Fibroblast of mammary gland (primary cell): ENCODE measurements at regions not wholly inside any gene's neighbourhood (a gene's known extent, or its start where the extent isn't known, plus 50 kb on each side); places are given as distances from the start of the nearest gene placed in this dataset.
"Not testable (repeated sequence)": the region's sequence is repeated elsewhere in the genome, so short reads cannot be mapped to it uniquely, and the experiment has no call there.

Experiments used
- DNase-seq: peaks from one replicate; pipeline ENCODE4 v3.0.0-alpha.2; 2010; ENCODE audit warnings: low read depth
- H3K4me3 ChIP-seq: 2 replicates; pipeline ENCODE4 v1.5.1; 2011; ENCODE audit warnings: low read depth, mild to moderate bottlenecking, low read length, moderate library complexity; ENCODE audit not compliant: control insufficient read depth
- TF ChIP-seq, protein P1 (sequence below): conservative IDR thresholded peaks from 2 replicates; pipeline ENCODE4 v1.5.1; 2011; ENCODE audit warnings: low read depth, low read length, inconsistent platforms; ENCODE audit not compliant: control insufficient read depth, insufficient read depth

DNA sequence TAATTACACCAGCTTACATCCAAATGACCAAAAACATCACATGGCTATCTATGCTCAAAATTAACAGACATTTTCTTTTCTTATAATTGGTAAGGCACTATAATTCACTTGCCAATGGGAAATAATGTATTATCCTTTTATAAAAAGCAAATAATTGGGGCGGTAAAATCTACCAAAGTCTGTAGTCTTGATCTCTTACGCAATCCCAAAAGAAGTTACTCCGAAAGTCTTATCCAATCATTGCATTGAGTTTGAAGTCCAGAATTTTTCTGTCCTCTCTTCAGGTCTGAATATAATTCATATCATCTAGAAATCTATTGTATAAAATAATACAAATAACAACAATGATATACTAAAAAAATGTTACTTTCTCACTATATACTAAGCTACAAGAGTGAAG lies 273.3 kb upstream of the CADM2 start:
- H3K4me3 ChIP-seq: no peak overlapping the region
- DNase-seq: no peak
- TF ChIP-seq, protein P1, sequence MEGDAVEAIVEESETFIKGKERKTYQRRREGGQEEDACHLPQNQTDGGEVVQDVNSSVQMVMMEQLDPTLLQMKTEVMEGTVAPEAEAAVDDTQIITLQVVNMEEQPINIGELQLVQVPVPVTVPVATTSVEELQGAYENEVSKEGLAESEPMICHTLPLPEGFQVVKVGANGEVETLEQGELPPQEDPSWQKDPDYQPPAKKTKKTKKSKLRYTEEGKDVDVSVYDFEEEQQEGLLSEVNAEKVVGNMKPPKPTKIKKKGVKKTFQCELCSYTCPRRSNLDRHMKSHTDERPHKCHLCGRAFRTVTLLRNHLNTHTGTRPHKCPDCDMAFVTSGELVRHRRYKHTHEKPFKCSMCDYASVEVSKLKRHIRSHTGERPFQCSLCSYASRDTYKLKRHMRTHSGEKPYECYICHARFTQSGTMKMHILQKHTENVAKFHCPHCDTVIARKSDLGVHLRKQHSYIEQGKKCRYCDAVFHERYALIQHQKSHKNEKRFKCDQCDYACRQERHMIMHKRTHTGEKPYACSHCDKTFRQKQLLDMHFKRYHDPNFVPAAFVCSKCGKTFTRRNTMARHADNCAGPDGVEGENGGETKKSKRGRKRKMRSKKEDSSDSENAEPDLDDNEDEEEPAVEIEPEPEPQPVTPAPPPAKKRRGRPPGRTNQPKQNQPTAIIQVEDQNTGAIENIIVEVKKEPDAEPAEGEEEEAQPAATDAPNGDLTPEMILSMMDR: no peak

DNA sequence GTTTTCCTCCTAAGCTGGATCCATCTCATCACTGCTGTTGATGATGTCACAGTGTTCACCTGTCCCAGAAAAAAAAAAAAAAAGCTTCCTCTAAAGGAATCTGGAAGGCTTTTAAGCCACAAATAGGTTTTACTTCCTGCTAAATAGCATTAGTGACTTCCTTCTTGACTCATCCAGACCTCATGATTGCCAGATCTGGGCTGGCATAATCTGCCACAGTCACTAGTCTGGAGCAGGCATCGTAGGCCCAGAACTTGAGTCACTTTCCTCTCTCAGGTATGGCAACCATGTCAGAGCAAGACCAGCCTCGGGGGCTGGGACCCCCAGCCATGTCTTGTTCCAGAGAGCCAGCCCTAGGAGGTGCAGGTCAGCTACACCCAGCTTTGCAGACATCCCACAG lies 266.5 kb upstream of the CADM2 start:
- H3K4me3 ChIP-seq: no peak overlapping the region
- TF ChIP-seq, protein P1: no peak
- no peak for DNase-seq

DNA sequence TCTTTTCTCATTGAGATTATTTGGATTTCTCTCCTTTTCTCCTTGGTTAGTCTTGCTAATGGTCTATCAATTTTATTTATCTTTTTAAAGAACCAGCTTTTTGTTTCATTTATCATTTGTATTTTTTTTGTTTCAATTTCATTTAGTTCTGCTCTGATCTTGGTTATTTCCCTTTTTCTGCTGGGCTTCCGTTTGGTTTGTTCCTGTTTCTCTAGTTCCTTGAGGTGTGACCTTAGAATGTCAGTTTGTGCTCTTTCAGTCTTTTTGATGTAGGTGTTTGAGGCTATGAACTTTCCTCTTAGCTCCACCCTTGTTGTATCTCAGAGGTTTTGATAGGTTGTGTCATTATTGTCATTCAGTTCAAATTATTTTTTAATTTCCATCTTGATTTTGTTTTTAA lies 248.5 kb upstream of the CADM2 start:
- not testable (repeated sequence) for DNase-seq, H3K4me3 ChIP-seq

DNA sequence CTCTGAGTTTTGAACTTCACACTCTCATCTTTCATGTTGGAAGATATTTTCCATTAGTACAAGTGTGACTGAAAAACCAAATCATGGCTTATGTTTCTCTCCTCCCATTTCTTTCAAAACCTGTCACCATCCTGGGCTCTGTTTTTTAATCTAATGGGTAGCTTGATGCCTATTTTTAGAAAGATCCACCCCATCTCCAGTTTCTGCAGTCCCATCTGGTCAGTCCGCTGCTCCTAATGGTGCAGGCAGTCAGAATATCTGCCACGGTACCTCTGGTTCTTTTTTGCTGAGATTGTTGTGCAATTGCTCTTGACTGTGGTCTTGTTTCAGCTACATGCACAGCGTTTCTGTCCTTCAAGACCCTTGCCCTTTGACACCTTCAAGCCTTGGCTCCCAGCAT lies 240.9 kb upstream of the CADM2 start:
- no peak overlapping the region for H3K4me3 ChIP-seq
- TF ChIP-seq, protein P1: no peak
- DNase-seq: no peak

DNA sequence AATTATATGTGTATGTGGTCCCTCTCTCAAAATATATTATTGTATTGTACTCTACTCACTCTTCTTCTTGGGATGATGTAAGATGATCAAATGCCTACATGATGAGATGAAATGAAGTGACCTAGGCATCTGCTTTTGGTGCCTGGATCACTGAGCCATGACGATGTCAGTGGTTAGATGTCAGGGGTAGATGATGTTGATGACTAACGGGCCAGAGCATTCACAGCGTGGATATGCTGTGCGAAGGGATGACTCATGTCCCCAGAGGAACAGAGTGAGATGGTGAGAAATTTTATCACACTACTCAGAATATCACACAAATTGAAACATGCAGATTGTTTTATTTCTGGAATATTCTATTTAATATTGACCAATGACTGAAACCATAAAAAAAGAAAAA lies 233.9 kb upstream of the CADM2 start:
- no peak overlapping the region for H3K4me3 ChIP-seq
- peak; percentile 86 for DNase-seq
- TF ChIP-seq, protein P1: no peak

DNA sequence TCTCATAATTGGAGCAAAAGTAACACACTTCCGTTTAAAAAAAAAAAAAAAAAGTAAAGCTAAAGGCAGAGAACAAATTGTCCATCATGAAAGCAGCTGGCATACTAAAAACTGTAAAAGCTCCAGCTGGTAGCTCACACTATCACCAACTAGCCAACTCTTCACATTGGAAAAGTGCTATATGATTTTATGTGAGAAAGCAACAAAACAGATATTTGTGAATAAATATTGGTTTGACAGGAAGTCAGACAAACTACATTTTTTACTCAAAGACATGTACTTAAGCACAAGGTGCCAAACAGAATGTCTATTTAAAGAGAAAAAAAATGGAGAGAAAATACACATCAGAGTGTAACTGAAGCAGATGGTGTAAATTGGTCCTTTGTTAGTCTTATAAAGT lies 231.2 kb upstream of the CADM2 start:
- H3K4me3 ChIP-seq: no peak overlapping the region
- TF ChIP-seq, protein P1: no peak
- no peak for DNase-seq

DNA sequence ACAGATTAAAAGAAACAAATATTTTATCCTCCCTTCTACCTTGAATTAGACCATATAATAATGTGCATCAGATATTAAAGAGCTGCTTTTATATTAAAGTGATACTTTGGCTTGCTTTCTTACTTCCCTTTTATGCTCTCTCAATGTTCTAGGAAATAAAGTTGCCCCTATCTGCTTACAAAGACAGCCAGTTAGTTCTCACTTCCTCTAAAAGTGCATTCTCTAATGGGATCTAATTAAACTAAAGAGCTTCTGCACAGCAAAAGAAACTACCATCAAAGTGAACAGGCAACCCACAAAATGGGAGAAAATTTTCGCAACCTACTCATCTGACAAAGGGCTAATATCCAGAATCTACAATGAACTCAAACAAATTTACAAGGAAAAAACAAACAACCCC lies 224.1 kb upstream of the CADM2 start:
- H3K4me3 ChIP-seq, DNase-seq: not testable (repeated sequence)

DNA sequence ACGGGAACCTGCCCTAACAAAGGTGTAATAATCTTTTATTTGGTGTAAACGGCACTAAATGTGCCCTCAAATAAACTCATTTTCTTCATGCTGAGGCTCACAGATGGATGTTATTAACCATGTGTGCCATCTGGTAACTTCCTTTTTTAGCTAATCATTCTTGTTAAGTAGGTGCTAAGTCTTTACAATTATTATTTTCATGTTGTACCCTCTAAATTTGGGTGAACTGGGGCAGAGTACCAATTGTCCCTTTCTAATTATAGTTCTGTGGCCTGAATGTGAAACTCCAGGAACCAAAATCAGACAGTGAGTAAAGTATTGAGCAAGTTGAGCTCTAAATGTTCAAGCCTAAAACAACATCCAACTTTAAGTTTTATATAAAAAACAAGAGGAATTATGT lies 220.7 kb upstream of the CADM2 start:
- DNase-seq: no peak
- no peak overlapping the region for H3K4me3 ChIP-seq
- TF ChIP-seq, protein P1: no peak
